Progenitor cell of endocrine pancreas (in vitro differentiated cells): ENCODE measurements at regions not wholly inside any gene's neighbourhood (a gene's known extent, or its start where the extent isn't known, plus 50 kb on each side); places are given as distances from the start of the nearest gene placed in this dataset.

ENCODE experiments used
- DNase-seq: peaks from one replicate; pipeline ENCODE4 v3.0.0; 2021; ENCODE audit warnings: low spot score; ENCODE audit not compliant: unreplicated experiment
- H3K27ac Mint-ChIP-seq: 2 replicates; pipeline ENCODE4 v1.8.0; 2021; ENCODE audit warnings: mild to moderate bottlenecking, moderate library complexity, mixed read lengths
- H3K27me3 Mint-ChIP-seq: 2 replicates; pipeline ENCODE4 v1.8.0; 2021; ENCODE audit warnings: mixed read lengths
- H3K36me3 Mint-ChIP-seq: 2 replicates; pipeline ENCODE4 v1.8.0; 2022; ENCODE audit warnings: mixed read lengths; ENCODE audit not compliant: insufficient read depth
- H3K4me1 Mint-ChIP-seq: 2 replicates; pipeline ENCODE4 v1.8.0; 2021; ENCODE audit warnings: low read depth, mixed read lengths
- H3K4me3 Mint-ChIP-seq: 2 replicates; pipeline ENCODE4 v1.8.0; 2021; ENCODE audit warnings: low read depth, mild to moderate bottlenecking, moderate library complexity, mixed read lengths
- H3K9me3 Mint-ChIP-seq: 2 replicates; pipeline ENCODE4 v1.8.0; 2021; ENCODE audit warnings: low read depth, mixed read lengths
- TF ChIP-seq, protein P1 (sequence below): fragments of 200-600 bp; sonication (generic); IDR thresholded peaks from one replicate; pipeline ENCODE4 v1.5.0; 2021; ENCODE audit warnings: antibody characterized with exemption, mild to moderate bottlenecking; ENCODE audit not compliant: unreplicated experiment

DNA sequence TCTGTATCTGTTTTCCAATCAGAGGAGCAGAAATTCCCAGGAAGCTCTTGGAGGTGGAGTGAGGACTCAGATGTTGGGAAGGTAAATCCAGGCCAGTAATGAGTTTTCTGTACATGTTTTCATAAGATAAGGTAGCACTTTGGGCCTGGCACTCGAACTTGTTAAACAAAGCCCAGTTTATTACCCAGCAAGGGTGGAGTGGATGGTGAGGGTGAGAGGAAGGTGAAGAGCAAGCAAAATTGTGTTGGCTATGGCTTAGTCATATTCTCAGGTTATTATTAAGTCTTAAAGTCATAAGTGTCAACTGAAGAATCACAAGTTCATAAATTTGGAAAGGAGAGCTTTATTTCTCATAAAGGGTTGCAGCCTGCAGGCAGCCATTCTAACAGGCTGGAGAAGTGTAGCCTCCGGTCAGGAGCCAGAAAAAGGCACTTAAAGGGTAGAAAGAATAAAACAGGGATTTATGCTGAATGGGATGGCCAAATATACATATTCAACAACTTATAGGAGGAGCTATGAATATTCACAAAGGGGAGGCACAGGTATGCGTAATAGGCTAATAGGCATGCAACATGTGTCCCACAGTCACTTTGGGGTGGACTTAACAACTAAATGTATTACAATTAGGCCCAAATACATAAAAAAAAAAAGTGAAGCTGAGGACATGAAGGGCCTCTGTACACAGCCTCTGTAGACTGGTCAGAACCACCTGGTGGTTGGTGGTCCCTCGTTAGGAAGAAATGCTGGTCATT, 523.9 kb downstream of the LMO4 start:
- Mint-ChIP-seq H3K27ac (peak overlapping the region; percentile 14), H3K9me3 (no peaks in the 10 kb centered on the region), H3K4me1 (peaks cover 5% of the 10 kb centered on the region), H3K4me3 (no peak overlapping the region), H3K36me3 (no peaks in the 10 kb centered on the region), H3K27me3 (no peaks in the 10 kb centered on the region)
- no peak for DNase-seq
- TF ChIP-seq, protein P1, sequence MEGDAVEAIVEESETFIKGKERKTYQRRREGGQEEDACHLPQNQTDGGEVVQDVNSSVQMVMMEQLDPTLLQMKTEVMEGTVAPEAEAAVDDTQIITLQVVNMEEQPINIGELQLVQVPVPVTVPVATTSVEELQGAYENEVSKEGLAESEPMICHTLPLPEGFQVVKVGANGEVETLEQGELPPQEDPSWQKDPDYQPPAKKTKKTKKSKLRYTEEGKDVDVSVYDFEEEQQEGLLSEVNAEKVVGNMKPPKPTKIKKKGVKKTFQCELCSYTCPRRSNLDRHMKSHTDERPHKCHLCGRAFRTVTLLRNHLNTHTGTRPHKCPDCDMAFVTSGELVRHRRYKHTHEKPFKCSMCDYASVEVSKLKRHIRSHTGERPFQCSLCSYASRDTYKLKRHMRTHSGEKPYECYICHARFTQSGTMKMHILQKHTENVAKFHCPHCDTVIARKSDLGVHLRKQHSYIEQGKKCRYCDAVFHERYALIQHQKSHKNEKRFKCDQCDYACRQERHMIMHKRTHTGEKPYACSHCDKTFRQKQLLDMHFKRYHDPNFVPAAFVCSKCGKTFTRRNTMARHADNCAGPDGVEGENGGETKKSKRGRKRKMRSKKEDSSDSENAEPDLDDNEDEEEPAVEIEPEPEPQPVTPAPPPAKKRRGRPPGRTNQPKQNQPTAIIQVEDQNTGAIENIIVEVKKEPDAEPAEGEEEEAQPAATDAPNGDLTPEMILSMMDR: no peak

DNA sequence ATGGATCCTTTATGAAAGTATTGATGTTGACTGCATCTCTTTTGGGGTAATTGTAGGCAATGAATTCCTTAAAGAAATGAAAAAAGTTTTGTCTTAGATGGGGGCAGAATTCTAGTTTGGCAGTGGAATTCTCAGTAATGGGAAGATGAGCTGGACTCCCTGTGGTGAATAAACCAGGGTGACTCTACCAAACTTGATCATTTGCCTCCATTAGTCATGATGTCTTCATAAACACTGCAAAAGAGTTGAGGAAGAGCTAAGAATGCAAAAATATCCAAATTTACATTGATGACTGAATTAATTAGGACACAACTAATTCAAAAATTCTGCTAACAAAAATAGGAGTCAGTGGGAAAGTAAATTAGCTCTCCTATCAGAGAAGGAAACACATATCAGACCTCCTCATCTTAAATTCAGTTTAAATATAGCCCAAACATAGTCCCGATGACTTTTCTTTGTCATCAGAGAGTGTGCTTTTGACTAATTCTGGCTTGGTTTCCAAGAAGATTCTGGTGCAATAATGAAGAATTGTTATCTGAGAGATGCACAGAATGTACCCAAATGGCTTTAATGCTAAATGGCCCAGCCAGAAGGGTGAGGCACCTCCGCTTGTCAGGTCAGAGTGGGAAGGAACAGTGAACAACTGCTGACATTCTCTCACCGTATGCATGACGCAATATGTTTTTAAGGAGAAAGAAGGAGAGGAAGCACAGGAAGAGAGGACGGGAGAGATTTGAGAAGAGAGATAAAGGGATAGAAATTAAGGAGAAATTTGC, 525.1 kb downstream of the LMO4 start:
- H3K9me3 Mint-ChIP-seq: peaks cover 4% of the 10 kb centered on the region
- no peak overlapping the region for H3K4me3 Mint-ChIP-seq
- no peak overlapping the region for H3K27ac Mint-ChIP-seq
- peaks cover 5% of the 10 kb centered on the region for H3K4me1 Mint-ChIP-seq
- TF ChIP-seq, protein P1: no peak
- H3K36me3 Mint-ChIP-seq: no peaks in the 10 kb centered on the region
- DNase-seq: no peak
- no peaks in the 10 kb centered on the region for H3K27me3 Mint-ChIP-seq

DNA sequence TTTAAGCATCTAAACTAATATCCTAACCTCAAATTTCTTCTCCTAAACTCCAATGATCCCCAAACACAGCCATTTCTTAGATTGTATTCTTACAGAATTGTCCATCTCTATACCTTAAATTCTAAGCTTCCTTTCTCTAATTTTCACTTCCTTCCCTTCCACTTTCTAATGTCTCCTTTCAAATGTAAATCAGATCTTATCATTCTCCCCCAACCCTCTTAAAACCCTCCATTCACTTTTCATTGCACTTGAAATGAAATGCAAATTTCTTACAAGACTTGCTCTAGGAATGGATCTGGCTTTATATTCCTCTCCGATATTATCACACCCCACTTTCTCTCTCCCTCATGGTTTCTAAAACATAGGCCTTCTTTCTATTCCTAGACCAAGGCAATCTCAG, 534.6 kb downstream of the LMO4 start:
- TF ChIP-seq, protein P1: no peak
- Mint-ChIP-seq H3K27ac (no peak overlapping the region), H3K4me3 (no peak overlapping the region), H3K4me1 (peaks cover 6% of the 10 kb centered on the region), H3K36me3 (peaks cover 2% of the 10 kb centered on the region), H3K9me3 (peaks cover 16% of the 10 kb centered on the region), H3K27me3 (no peaks in the 10 kb centered on the region)
- DNase-seq: no peak

DNA sequence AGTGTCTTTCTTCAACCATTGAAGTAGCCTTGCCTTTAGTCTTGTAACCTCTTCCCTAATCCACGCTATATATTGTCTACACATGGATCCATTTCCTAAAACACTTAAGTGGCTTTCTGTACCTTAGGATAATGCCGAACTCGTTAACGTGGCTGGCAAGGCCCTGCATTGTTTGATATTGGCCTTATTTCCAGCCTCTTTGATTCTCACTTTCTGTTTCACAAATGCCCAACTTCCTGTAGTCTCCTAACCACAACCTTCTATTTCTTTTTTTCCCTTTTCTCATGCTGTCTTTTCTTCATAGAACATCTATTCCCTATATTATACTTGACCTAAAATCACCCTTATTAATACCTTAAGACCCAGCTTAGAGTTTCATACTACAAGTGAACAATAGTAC, 536.0 kb downstream of the LMO4 start:
- Mint-ChIP-seq H3K4me3 (no peak overlapping the region), H3K9me3 (peaks cover 9% of the 10 kb centered on the region), H3K4me1 (peaks cover 6% of the 10 kb centered on the region), H3K36me3 (peaks cover 1% of the 10 kb centered on the region), H3K27ac (no peak overlapping the region), H3K27me3 (no peaks in the 10 kb centered on the region)
- TF ChIP-seq, protein P1: no peak
- no peak for DNase-seq

DNA sequence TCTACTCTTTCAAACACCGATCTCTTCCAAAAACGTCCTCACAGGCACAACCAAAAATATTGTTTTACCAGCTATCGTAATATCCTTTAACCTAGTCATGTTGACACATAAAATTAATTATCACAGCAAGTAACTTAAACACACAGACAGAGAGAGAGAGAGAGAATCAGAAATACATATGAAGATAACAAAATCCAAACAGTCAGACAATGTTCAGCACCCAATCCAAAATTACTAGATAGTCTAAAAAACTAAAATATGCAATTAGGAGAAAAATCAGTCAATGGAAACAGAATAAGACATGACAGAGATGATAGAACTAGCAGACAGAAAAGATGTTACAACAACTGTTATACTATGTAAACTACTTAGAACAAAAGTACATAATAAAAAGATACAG, 537.7 kb downstream of the LMO4 start:
- Mint-ChIP-seq H3K4me3 (no peak overlapping the region), H3K27ac (no peak overlapping the region), H3K9me3 (peaks cover 9% of the 10 kb centered on the region), H3K27me3 (no peaks in the 10 kb centered on the region), H3K4me1 (peaks cover 3% of the 10 kb centered on the region), H3K36me3 (peaks cover 1% of the 10 kb centered on the region)
- TF ChIP-seq, protein P1: no peak
- DNase-seq: no peak
